NCI-H226 (cell line): ENCODE measurements at regions not wholly inside any gene's neighbourhood (a gene's known extent, or its start where the extent isn't known, plus 50 kb on each side); places are given as distances from the start of the nearest gene placed in this dataset.
"Not testable (repeated sequence)": the region's sequence is repeated elsewhere in the genome, so short reads cannot be mapped to it uniquely, and the experiment has no call there.

Experiments
- DNase-seq: peaks from one replicate; pipeline ENCODE4 v3.0.0-alpha.2; 2015

DNA sequence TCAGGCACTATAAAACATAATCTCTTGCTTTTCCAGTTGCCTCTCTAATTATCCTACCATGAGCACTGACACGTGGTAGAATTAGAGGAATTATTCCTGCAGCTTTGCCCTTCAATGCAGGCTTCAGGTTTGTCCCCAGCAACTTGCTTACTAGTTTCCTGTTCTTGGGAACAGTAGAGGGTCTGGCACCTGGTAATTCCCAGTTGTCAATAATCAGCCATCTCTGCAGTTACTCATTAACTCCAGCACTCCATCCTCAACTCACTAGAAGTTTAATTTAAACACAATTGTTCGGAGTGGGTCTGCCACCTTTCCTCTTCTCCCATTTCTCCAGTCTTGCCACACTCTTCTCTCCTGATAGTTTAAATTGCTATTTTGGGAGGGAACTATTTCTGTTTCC lies 324.3 kb upstream of the KIAA1217 start:
- no peak for DNase-seq

- no peak for DNase-seq
These were observed 323.1 kb upstream of the KIAA1217 start for GRCh38 chr10:23885853-23886252.

DNA sequence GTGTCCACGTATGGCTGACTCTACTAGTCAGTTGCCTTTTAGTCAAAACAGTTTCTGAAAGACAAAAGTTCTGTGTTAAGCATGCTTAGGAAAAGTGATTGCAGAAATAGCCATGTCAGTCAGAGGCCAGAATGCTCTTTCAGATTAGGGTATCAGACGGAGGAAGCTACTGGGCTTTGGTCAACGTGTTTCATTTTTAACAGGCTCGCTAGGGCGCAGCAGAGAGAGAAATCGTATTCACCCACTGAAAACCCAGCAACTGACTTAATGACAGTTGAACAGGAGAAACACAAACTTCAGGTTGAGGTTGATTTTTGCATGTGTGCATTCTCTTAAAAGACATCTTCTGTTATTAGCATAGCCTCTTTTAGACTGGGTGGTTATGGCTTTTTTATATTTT lies 322.6 kb upstream of the KIAA1217 start:
- no peak for DNase-seq

GRCh38 chr10:23891301-23891700 lies 317.6 kb upstream of the KIAA1217 start:
- DNase-seq: no peak

GRCh38 chr10:23892296-23892695 lies 316.6 kb upstream of the KIAA1217 start:
- DNase-seq: no peak

DNA sequence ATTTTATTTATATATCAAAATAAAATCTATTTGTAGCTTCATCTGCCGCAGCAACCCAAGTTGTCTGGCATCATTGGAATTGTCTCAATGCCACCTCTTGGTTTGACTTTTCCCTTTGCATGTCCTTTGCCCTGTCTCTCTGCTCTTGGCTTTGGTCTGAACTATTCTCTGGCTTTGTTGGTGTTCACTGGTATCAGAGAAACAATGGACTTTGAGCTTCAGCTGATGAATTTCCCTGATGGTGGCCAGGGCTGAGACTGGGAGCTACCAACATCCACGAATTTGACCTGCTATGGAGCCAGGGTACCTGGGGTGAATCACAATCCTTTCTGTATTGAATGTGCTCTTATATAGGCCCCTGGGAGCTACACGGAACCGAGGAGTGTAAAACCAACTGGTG lies 311.7 kb upstream of the KIAA1217 start:
- no peak for DNase-seq

GRCh38 chr10:23897861-23898260 lies 311.1 kb upstream of the KIAA1217 start:
- no peak for DNase-seq

DNA sequence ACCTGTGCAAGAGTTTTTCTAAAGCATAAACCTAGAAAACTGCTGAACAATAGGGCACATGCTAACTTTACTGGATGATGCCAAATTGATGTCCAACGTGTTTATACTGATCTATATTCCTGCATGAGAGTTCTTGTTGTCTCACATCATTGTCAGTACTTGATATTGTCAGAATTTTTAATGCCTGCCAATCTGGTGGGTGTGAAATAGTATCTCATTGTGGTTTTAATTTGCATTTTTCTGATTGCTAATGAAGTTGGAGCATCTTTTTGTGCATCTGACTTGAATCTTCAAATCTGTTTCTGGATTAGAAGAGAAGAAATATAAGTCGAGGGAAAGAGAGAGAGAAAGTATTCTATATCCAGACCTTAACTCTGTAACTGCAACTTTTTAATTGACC lies 309.8 kb upstream of the KIAA1217 start:
- no peak for DNase-seq

DNA sequence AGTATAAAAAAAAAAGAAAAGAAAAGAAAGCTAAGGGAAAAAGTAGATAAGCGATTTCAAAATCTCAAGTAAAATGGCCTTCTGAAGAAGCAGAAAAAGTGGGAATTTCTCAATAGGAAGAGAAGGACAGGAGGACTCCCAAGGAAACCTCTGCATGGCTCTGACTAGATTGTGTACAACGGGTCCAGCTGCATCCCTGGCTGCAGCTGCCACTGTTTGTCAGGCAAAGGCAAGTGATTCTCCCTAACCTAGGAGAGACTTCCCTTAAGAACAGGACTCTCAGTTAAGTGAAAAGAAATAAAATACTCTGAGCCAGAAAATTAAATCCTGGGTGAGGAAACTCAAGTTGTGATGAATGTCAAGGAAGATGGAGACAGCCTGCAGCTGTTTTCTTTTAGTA lies 298.6 kb upstream of the KIAA1217 start:
- DNase-seq: no peak

GRCh38 chr10:23912884-23913404 lies 296.0 kb upstream of the KIAA1217 start:
- no peak for DNase-seq

DNA sequence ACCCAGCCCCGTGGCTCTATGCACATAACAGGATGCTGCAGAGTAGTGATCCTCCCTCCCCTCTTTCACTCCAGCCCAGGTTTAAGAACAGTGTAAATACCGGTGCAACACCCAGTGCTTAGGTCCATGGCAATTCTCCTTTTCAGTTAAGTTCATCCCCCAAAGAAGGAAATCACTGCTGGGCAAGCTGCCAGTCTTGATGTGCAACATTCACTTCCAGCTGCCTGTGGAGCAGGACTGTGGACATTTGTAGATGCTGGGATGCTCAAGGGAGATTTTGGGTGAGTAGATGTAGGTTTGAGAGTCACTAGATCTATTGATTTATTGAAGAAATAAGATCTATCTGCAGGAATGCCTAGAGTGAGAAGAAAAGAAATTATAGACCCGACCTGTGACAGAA lies 294.3 kb upstream of the KIAA1217 start:
- no peak for DNase-seq

- DNase-seq: no peak
These were observed 291.6 kb upstream of the KIAA1217 start for GRCh38 chr10:23917251-23917840.

GRCh38 chr10:23918090-23918723 lies 290.7 kb upstream of the KIAA1217 start:
- DNase-seq: no peak

GRCh38 chr10:23918839-23919238 lies 290.1 kb upstream of the KIAA1217 start:
- no peak for DNase-seq

DNA sequence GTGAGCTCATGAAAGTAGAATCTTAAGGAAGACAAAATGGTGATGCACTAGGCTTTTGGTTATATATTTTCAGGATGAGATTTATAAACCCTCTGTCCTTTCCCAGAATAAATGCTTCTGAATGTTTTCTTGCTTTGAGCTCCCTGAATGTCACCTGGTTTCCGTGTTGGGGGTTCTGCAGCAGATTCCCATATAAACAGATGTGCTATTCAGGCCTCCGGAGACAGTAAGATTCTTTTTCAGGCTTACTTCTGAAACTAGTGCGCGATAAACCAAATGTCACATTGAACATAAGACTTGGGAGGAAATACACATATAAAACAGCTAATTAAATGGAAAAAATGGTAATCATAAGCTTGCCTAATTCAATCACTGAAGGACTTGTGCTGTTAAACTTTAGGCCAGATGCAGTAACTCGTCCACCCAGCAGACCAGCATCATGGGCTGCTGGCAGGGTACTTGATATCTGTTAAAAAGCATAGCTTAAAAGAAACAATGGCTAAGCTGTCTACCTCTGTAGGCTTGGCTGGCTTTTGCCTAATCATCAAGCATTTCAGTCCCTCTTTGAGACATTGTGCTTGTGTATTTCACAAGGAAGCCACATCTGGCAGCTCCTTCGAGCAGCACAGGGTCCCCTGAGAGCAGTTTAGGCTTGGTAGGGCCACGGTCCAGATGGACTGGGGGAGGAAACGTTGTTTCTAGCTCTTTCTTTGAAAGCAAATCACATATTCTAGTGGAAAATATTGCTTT lies 281.2 kb upstream of the KIAA1217 start:
- DNase-seq: no peak

DNA sequence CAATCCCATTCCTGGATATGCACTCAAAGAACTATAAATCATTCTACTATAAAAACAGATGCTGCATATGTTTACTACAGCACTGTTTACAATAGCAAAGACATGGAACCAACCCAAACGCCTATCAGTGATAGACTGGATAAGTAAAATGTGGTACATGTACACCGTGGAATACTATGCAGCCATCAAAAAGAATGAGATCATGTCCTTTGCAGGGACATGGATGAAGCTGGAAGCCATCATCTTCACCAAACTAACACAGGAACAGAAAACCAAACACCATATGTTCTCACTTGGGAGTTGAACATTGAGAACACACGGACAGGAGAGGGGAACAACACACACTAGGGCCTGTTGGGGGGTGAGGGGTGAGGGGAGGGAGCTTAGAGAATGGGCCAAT lies 274.9 kb upstream of the KIAA1217 start:
- DNase-seq: not testable (repeated sequence)

GRCh38 chr10:23945845-23946244 lies 263.1 kb upstream of the KIAA1217 start:
- DNase-seq: no peak

DNA sequence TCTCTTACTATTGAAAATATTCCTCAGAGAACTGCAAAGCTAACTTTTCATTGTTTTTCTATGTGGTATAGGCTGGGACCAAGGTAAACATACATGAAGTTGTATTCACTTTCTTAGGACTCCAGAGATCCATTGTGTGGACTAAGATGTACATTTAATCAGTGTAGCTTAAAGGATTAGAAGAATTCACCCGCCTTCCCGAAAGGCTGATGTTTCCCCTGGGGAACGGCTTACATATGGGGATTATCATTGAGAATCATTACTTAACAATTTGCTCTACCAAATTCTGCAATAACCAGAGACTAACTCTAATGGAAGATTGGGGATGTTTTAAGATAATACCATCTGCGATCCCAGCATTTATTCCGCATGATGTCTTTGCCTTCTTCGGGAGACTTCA lies 257.1 kb upstream of the KIAA1217 start:
- no peak for DNase-seq

DNA sequence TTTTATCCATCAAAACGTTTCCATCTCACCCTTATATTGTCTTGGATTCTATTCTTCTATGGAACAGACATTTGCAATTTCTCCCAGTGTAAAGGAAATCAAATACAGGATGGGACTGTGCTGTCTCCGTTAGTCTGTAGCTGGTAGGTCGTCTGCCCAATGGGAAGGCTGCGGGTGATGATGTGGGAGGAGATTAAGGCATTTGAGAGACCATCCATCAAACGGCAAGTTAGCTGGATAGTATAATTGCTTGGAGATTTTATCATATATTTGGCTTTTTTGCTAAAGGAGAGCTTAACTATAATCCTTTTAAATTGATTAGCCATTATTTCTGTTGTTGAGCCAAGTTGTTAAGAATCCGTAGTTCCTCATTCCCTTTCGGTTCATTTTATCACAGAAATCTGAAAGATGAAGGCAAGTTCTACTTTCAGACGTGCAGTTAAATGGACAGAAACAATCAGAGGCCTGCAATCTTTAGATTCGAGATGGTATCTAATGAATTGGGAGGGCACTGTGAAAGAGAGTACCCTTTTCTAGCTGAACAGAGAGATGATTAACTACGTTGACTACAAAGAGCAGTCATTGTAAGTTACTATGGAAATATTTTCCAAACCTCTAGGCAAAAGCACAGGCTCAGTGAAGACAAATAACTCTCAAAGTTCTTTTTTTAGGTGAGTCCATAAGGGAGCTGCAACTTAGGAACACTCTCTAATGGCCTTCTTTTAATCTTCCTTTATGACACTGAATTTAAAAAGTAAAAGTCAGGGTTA lies 253.3 kb upstream of the KIAA1217 start:
- DNase-seq: no peak

GRCh38 chr10:23965123-23965522 lies 243.8 kb upstream of the KIAA1217 start:
- DNase-seq: no peak

DNA sequence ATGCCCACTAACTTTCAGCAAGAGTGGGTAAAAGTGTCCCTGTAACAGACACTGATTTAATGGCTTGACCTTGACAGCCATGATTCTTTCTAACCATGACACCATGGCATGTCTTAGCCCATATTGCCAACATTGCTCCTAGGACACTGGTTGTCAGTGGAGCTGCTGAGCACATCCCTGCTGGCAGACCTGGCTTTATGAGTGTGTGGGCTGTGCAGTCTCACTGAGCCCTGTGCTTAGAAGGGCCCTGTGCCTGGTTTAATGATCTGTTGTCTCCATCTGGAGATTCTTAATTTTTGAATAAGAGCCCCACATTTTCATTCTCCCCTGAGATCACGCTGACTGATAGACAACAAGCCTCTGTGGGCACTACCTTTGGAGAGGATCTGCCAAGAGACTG lies 243.1 kb upstream of the KIAA1217 start:
- no peak for DNase-seq

DNA sequence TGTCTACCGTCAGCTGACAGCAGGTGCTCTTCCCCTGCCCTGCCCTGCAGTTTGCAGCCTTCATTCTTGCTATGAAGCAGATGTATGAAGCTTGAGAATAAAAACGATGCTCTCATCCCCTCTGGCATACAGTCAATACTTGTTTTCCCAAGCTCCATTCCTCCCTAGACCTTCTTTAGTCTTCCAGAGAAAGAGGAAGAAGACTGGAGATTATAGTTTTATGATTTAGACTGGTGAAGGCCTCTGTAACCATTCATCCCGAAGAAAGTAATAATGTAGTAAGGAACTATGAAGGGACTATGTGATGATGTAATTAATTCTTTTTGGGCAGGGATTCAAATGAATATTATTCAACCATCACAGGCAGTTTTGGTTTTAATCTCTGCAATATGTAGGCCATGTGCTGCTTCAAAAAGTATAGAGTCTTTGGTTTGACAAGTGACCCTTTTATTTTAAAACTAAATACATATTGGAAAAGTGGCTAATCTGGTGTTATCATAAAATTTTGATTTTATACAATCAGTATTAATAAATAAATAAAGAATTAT lies 242.4 kb upstream of the KIAA1217 start:
- DNase-seq: no peak

- no peak for DNase-seq
These were observed 240.6 kb upstream of the KIAA1217 start for GRCh38 chr10:23968301-23968700.
